ENCODE measurements at regions not wholly inside any gene's neighbourhood (a gene's known extent, or its start where the extent isn't known, plus 50 kb on each side); places are given as distances from the start of the nearest gene placed in this dataset.

DNA sequence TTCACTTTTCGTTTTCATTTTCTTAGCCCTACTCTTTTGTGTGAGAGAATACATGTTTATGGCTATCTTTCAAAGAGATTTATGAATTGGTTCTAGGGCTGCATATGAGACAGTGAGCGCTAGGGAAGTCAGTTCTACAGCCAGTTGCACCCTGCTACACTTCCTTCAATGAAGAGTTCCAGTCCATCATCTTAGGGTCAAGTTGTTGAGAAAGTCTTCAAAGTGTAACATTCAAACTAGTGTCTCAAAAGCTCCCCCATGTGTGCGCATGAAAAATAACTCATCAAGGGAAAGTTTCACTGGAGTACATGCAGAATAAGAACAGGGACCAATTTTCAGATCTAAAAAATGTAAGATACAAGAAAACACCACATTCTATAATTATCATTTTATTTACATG lies 317.2 kb downstream of the DEPDC1B start:
- DNase-seq (ENCODE audit: extremely low read depth in 1 of 2, low read depth in 1 of 2) = no peak

DNA sequence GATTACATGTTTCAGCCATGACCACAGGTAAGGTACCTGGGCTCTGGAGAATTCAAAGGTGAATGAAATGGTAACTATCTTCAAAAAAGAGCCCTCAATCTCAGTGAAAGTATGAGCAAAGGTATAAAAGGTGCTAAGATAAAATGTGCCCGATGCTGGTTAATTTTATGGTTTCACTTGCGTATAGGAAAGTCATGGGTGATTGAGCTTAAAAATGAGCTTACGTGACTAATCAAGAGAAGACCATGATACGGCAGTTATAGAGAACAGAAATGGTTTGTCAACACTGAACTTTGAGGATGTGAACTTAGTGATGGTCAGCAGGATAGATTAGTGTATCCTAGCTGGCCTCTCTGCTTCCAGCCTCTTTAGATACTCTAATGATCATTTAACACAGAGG lies 320.1 kb downstream of the DEPDC1B start:
- DNase-seq (ENCODE audit: extremely low read depth in 1 of 2, low read depth in 1 of 2) = no peak

DNA sequence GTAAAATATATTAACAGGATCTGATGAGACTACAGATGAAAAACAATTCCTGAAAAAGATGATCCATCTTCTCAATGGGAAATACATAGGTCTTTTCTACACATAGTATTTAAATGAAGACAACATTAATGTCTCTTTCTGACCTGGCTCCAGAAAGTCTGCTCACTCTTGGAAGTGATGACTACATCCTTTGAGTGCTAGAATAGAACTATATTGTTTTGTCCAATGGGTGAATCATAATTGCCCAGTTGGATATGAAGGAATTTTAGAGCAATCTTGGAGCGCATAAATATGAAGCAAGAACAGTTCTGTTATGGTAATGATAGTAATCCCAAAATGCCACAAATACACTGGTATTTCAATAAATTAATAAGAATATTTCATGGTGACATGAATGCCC lies 322.1 kb downstream of the DEPDC1B start:
- no peak for DNase-seq (ENCODE audit: extremely low read depth in 1 of 2, low read depth in 1 of 2)

DNA sequence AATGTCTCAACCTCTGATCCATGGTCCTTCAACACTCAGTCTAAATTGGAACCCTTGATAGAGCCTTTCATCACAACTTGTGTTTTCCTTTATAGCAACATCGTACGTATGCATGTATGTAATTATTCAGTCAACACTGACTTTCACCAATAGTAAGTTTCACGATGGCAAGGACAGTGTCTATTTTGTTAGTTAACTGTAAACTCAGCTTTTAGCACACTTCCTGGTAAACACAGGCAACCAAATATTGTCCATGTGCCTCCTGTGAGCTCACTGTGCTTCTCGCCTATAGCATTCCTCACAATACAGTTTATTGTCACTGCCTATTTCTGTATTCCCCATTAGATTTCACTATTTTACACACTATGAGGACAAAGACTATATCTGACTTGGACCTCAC lies 323.1 kb downstream of the DEPDC1B start:
- no peak for DNase-seq (ENCODE audit: extremely low read depth in 1 of 2, low read depth in 1 of 2)

DNA sequence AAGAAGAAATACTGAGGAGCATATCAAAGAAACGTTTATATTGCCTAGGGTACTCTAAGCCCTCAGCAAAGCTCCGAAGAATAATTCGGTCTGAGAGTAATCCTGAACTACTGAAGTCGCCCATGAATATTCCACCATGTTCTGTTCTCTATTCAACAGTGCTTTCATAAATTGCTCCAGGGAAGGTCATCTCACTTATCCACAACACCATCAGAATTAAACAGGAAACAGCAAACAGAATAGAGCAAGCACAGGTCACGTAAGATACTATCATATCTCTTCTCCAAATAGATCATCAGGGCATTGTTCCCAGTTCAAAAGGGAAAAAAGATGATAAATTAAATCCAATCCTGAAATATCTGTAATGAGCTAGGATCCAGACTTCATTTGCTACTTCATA lies 325.6 kb downstream of the DEPDC1B start:
- DNase-seq (ENCODE audit: extremely low read depth in 1 of 2, low read depth in 1 of 2) = no peak

DNA sequence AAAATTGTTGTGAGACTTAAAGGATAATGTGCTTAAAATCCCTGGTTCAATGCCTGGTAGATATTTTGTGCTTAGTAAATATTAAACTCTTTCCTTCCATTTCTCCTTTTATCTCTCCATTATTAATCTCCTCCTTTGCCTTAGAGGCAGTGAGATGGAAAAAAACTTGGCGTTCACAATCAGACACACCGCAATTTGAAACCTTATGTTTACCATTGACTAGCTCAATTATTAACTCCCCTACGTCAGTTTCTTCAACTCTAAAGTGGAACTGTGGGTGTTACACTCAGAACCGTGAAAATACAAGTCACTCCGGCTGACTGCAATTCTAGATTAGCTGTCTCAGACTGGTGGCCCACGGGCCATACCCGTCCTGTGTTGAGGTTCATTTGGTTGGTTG lies 327.2 kb downstream of the DEPDC1B start:
- DNase-seq (ENCODE audit: extremely low read depth in 1 of 2, low read depth in 1 of 2) = no peak

DNA sequence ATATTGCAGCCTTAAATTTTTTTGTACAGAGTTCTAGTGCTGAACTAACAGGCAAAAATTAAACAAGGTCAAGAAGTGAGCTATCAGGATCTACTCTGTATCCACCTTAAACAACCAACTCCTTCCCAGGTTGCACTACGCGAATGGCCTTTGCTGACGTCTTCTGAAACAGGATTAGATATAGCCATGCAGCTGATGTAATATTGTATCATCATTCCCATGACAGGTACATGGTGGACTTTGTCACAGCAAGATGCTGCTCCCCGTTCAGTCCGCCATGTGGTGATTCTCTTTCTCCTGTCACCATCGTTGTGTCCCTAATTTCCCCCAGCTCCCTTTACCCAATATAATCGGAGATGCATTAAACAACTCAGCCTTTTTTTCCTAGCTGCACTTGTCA lies 328.9 kb downstream of the DEPDC1B start:
- DNase-seq (ENCODE audit: extremely low read depth in 1 of 2, low read depth in 1 of 2) = no peak

DNA sequence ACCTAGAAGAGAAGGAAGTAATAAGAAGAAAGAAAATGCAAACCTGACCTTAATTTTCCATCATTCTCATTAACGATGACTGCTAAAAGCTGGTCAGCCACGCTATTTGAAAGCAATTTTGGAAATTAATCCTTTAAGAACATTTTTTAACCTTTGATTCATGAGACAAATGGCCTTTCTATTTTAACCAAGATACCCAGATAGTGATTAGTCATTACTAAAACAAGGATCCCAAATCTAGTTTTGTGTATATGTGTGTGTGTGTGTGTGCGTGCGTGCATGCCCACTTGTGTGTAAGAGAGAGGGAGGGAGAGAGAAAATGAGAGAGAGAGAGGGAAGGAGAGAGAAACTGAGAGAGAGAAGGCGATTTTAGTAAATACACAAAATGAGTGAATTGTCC lies 329.5 kb downstream of the DEPDC1B start:
- no peak for DNase-seq (ENCODE audit: extremely low read depth in 1 of 2, low read depth in 1 of 2)

DNA sequence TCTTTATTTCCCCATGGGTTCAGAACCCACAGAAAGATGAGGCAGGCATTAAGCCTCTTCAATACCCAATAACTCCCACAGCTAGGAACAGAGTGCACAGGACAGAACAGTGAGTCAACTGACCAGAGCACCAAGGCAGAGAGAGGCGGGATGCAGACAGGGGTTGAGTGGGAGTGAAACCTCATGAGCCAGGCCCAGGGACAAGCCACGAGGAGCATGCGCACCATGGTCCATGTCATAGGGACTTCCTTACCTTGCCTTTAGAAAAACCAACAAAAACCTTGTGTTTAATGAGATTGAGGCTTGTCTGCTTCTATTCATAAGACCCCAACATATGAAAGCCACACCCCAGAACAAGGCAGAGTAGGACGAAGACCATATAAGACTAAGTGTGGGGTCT lies 330.6 kb downstream of the DEPDC1B start:
- DNase-seq (ENCODE audit: extremely low read depth in 1 of 2, low read depth in 1 of 2) = no peak

DNA sequence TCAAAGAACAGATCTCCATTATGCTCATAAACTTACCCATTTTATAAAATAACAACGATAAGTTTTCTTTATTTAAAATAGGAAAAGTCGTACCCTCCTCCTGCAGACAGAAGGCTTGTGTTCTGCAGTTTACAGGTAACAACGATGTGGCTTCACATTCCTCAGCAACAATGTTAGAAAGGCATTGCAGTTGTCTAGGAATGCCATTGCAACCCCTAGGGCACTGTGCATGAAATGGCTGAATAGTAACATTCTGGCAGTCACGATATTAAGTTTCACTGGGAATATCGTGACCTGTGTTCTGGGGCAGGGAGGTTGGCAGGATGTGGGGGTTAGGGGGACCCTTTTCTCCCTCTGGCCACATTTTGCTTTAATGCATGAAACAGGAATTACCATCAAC lies 331.9 kb downstream of the DEPDC1B start:
- DNase-seq (ENCODE audit: extremely low read depth in 1 of 2, low read depth in 1 of 2) = no peak

DNA sequence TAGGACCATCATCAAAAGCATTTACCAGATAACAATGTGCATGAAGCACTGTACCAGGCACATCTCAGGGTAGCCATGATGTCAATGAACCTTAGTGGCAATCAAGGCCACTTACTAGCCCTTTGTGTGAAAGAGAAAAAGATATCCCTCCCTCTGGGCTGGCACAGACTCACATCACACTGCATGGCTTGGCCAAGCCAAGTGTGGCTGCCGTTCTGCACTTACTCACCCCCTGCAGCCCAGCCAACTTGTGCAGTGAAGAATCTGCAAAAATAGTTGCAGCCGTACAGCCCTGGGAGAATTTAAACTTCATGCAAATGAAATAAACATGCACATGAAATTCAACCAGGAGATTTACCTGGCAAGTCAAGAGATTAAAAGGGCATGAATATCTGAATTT lies 333.5 kb downstream of the DEPDC1B start:
- no peak for DNase-seq (ENCODE audit: extremely low read depth in 1 of 2, low read depth in 1 of 2)

DNA sequence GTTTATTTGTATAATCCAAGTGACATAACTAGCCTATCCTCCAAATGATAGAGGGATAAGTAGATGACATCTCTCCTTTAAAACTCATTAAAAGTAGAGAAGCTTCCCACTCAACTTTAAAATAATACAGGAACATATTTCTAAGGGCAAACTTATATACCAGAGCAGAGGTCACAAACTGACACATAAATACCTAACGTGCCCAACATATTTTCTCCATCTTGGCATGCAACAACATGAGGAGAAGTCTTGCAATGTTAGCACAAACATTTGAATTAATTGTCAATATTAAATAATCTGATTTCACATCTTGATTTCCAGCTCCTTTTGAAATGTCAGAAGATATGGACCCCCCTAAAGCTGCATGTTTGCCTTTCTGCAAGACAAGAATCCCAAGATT lies 335.0 kb downstream of the DEPDC1B start:
- no peak for DNase-seq (ENCODE audit: extremely low read depth in 1 of 2, low read depth in 1 of 2)

DNA sequence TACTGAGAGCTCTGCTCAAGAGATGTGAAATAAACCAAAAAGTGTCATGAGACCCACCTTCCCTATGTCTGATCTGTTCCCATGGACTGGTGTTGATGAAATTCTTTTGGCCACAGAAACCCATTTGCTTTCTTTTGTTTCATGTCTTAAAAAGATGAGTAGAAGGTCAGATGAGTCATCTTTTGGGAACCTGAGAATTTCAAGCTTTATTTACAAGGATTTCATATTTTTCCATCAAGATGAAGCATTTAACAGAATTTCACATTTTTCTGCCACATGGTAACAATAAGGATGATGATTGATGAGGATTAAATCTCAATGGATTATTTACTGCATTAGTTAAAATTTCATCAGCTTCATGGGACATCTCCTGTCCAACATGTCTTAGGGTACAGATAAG lies 337.8 kb downstream of the DEPDC1B start:
- no peak for DNase-seq (ENCODE audit: extremely low read depth in 1 of 2, low read depth in 1 of 2)

DNA sequence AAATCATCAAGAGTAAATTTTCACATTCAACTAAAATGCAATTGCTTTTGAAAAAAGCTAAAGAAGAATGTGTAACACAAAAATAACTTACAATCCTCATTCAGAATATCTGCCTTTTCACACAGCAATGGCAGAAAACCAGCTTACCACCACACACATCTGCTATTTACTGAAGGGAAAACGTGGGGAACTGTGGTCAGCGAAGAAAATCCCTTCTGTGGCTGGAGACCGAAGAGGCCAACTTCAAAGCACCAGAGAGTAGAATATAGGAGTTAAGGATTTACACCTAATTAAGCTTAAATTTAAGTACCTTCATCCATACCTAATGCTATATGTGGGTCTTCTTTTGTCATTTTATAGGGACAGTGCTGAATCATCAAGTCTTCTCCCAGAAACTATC lies 339.6 kb downstream of the DEPDC1B start:
- no peak for DNase-seq (ENCODE audit: extremely low read depth in 1 of 2, low read depth in 1 of 2)

DNA sequence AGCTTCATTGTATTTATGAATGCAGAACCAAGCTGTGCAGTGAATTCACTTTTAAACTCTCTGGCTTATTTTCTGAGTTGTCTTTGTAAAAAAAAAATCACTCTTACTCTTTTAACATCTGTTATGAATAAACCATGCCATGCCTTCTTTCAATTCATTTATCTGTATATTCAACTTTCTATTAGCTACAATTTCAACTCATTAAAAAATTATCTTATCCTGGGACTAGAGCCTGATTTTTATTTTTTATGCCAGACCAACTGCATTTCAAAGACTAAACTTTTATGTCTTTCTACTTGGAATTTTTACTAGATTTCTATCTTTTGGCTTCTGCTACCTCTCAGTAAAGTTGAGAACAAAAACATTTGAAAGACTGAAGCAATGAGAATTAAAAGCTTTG lies 342.7 kb downstream of the DEPDC1B start:
- DNase-seq (ENCODE audit: extremely low read depth in 1 of 2, low read depth in 1 of 2) = no peak

DNA sequence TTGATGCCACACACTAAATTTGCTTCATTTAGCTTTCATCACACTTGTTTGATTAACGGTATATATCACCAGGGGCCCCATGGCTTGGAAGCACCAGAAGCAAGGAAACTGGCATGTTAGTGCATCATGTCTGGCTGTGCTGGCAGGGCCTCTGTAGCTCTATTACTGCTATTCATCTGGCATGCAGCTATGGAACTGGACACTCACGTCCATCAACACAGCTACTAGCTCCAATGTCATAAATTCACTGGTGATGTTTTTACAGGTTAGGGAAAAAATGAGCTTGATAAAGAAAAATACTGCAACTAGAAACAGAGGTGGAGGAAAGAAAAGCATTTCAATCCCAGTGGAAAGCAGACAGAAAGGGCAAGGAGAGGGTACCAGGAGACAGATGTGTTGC lies 343.2 kb downstream of the DEPDC1B start:
- DNase-seq (ENCODE audit: extremely low read depth in 1 of 2, low read depth in 1 of 2) = no peak

DNA sequence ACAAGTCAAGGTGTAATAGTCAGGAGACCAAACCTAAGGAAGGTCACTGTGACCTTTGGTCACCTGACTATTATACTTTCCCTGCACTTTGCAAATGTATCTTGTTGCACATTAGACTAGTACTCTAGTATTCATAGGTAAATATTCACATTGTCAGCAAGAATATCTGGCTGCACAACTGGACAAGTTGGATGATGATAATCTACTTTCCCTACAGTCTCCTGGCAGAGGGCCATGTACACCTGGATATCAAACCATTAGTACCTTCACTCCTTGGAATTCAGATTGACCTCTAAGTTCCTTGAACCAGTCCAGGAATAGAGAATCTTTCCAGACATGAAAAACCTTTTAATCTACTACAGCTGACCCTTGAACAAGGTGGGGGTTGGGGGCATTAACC lies 344.8 kb downstream of the DEPDC1B start:
- DNase-seq (ENCODE audit: extremely low read depth in 1 of 2, low read depth in 1 of 2) = no peak

DNA sequence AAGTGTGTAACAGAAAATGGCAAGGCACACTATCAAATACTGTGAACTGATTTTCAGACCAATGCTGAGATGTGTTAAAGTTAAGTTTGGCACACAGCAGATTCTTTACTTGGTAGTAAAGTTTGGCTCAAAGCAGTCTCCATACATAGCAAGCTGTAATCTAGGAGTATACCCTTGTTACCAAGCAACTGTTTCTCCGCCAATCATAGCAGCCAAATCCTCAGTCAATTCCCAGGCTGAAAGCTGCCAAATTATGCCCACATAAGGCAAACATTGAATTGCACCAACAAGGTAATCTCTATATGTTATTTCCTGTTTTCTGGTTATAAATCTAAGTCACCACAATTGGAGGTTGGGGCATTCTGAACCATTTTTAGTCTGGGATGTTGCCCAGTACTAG lies 345.7 kb downstream of the DEPDC1B start:
- DNase-seq (ENCODE audit: extremely low read depth in 1 of 2, low read depth in 1 of 2) = no peak

DNA sequence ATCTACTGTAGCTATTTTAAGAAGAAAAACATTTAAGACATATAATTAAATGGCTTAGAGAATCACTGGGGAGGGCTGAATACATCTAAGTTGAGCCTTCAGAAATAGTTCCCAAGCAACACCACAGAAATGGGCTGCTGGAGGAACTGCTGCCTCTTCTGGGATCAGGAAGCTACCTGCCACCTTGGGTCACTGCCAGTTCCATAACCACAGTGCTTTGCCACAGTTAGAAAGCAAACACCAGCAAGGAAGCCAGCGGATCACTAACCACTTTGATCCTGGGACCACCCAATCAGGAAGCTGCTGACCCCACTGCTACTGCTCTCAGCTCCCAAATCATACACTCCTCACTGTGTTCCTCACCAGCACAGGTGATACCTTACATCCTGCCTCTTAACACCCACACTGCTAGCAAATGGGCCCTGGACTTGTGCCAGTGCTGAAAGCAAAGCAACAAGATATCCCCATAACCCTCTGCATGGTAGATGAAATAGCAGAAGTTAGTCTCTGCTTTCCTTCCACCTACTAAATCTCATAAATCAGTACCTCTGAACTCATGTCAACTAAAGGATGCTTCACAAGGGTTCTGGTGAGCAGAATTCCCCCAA lies 346.9 kb downstream of the DEPDC1B start:
- no peak for DNase-seq (ENCODE audit: extremely low read depth in 1 of 2, low read depth in 1 of 2)

DNA sequence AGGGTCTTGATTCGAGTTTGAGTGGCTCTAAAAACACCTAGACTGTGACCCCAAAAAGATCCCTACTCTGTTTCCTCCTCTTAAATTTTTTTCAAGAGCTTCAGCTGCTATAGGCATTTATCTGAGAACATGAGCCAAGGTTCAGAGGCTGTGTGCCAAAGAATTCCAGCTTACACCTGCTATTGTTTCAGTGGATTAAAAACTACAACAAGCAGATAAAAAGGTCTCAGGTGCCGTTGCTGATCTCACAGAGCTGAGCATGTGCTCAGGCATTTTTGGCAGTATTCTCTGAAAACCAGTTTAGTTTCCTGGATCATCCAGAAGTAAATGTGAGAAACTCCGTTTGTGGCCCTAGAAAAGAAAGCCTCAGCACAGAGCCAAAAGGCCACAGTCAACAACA lies 349.2 kb downstream of the DEPDC1B start:
- DNase-seq (ENCODE audit: extremely low read depth in 1 of 2, low read depth in 1 of 2) = no peak

DNA sequence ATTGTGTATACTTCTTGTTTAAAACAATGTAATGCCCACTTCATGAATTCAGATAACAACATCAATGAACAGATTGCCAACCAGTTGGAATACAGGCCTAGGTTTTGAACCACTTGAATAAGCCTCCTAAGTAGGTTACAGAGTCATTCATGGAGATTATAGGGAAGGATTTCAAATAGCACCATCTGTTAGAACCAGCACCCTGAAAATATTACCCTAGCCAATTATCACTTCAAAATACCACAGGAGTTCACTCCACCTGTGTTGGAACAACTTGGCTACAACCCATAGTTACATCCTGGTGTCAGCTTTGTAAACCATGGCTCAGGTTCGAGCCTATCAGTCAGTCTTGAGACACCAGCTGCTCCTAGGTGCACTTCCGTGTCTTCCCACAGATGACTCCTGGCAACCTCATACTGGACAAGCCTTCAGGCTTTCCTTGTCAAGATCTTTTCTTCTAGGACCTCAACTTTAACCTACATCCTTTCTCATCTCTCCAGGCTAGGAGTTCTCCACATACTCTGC lies 350.0 kb downstream of the DEPDC1B start:
- no peak for DNase-seq (ENCODE audit: extremely low read depth in 1 of 2, low read depth in 1 of 2)

DNA sequence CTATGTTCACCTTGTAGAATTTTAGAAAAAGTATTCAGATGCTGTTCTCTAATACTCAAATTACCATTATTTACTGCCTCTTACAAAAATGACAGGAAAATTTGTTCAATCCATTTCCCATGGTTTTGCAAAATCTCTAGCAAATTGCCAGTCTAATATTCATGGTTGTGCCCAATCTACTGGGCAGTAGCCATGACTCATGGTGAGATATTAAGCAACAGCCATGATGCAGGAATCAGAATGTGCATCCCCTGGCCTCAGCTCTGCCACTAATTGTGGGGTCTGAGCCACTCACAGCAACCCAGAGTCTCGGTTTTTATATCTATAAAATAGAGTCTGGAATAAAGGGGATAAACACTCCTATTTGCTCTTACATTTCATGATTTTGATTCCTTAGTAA lies 353.6 kb downstream of the DEPDC1B start:
- DNase-seq (ENCODE audit: extremely low read depth in 1 of 2, low read depth in 1 of 2) = no peak

DNA sequence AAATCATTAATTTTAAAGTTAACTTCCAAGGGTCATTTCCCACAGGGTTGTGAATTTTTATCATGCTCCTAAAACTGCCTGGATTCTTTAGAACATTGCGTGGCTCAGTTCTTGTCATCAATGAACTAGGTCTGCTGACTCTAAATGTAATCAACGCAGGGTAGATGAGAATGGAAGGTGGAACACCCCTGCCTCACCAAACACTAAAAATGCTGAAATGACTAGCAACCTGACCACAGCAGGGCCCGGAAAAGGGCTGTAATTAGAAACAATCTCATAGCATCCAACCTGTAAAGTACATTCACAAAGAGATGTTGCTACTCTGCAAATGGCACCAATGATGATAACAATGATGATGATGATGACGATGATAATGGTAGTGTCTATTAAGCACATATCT lies 356.9 kb downstream of the DEPDC1B start:
- DNase-seq (ENCODE audit: extremely low read depth in 1 of 2, low read depth in 1 of 2) = no peak

Data from stimulated activated CD8-positive, alpha-beta memory T cell treated with anti-CD3 and anti-CD28 coated beads, Interleukin-7, amount 100 ng/mL, for 48 hours (primary cell).